NOMO-1 treated with dmso at 0.1 percent for 144 hours (cell line): ENCODE measurements at regions not wholly inside any gene's neighbourhood (a gene's known extent, or its start where the extent isn't known, plus 50 kb on each side); places are given as distances from the start of the nearest gene placed in this dataset.

Experiments
- DNase-seq: peaks from one replicate; lab custom pipeline; 2025; ENCODE audit not compliant: unreplicated experiment; lab: John Stamatoyannopoulos, UW

DNA sequence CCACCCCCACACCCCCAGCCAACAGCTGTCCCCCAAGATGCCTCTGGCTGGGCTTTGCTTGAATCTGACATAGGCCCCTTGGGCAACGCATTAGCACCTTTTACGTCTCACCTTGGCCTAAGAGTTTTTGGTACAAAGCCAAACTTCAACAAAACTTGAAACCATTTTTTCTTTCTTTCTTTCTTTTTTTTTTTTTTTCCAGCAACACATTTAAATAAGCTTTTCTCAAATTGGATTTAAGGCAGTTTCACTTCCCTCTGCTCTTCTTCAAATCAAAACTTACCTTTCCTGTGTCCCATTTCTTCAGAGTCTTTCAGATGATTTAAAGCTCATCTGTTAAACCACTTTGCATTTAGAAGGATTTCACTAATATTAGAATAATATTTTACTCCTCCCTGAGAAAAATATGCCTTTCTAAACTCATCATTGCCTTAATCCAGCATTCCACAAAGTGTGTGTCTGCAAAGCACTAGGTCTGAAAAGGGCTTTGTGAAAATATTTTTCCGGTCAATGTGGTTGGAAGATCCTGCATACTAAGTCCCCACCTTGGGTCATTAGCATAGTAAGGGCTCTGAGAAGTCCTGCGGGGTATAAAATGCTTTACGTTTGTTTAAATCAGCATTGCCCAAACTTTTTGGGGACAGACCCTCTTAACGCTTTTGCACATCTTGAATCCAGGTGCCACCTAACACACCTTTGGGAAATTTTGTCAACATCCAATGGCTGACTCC lies 217.0 kb downstream of the TLE3 start:
- peak; percentile 7 for DNase-seq

DNA sequence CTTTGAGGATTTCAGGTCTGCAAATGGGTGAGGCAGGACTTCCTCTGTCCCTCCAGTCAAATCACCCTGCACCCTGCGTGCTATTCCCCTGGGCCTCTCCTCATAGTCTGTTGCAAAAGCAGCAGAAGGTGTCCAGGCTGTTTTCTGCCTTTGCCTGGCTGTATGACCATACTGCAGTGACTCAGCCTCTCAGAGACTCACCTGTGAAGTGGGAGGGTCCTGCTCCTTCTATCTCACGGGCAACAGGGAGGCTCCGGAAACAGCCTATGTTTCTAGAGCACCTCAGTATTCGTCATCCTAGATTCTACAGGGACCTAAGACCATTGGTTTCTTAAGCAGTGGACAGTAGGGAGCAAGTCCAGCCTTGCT lies 216.4 kb downstream of the TLE3 start:
- no peak for DNase-seq

DNA sequence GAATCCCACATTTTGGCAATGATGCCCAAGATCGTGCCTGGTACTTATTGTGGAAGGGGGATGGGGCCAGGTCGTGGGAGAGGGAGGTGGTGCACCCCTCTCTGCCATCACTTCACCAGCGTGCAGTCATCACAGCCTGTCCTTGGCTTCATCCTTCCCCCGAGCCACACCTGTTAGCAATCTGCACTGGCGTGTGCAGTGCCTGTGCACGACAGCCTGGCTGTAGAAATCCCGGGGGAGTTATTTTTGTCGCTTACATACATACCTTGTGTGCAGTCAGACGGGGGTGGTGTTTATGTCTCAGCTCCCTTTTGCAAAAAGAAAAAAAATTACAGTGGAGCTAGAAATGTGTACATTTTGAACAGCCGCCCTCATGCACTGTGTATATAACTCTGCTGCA lies 216.0 kb downstream of the TLE3 start:
- DNase-seq = no peak

DNA sequence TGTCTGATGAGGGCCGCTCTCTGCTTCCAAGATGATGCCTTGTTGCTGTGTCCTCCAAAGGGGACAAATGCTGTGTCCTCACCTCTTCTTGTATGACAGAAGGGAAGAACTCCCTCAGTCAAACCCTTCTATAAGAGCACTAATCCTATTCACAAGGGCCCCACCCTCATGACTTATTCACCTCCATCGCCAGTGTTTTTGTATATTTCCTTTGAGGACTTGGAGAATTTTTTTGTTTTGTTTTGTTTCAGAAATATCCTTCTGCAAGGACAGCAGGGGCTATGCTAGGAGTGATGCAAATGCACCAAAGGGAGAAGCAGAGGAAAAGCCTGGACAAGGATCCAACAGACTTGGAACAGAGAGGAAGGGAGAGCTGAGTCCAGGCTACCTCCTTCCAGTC lies 214.4 kb downstream of the TLE3 start:
- no peak for DNase-seq

DNA sequence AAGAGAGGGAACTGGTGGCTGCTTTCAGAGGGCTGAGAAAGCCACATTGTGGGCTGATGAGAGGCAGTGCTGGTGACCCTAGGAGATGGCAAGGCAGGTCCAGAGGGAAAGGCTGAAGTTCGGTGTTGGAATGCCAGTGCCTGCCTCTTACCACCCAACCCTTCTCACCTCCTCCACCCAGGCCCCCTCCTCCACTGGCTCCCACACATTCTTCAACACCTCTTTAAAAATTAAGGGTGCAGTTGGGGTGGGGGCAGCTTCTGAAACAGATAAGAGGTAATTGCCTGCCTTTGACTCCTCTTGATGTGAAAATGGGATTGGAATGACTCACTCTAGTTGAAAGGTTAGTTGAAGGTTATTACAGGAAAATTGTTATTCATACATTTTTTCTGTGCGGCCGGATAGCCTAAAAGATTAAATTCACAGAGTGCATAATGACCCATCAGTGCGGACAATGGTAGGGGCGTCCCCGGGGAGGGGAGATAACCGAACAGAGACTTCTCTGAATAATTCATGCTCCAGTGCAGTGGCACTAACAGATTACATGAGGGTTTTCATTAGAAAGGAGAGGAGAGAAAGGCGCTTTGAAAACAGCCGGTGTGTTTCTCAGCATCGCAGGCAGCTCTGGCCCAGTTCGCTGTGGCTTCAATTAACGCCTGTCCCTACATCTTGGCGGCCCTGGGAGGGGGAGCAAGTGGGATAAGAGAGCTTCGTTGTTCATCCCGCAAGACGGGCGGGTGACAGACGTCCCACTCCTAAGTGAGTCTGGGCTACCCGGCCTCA lies 212.4 kb downstream of the TLE3 start:
- no peak for DNase-seq

DNA sequence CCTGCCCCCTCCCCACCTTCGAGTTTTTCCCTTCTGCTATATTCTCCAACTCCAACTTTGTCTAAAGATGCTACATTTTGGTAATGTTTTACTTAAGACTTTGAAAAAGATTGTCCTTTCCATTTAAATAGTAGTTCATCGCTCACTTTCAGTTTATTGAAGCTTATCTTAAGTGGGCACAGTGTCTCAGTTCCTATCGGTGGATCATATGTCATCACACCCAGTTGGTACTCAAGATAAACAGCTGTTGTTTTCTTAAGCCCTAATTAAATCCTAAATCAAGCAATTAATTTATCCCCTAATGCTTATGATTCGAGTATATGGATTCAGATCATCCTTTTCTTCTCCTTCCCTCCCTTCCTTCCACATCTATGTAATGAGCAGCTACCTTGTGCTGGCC lies 210.7 kb downstream of the TLE3 start:
- DNase-seq = no peak

GRCh38 chr15:69887553-69887952 lies 210.2 kb downstream of the TLE3 start:
- no peak for DNase-seq

- DNase-seq = no peak
Measured at GRCh38 chr15:69888406-69888805, 209.3 kb downstream of the TLE3 start.

DNA sequence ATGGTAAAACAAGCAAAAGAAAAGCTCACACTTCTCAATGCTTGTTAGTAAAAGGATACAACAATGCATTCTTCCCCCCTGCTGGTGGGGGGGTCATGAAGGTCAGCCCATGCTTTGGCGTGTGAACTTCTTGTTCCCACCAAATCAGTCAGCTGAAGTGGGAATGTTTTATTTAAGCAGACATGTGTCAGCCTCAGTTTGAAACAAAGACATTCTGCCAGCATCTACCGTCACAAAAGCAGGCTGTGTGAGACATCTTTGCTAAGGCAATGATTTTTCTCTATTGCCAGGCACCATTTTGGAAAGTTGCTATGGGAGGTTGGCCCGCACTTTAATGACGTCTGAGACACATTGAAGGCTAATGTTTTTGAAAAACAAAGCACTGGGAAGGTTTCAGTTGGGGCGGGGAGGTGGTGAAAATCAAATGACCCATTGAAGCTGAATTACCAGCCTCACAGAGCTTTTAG lies 206.6 kb downstream of the TLE3 start:
- DNase-seq = no peak

DNA sequence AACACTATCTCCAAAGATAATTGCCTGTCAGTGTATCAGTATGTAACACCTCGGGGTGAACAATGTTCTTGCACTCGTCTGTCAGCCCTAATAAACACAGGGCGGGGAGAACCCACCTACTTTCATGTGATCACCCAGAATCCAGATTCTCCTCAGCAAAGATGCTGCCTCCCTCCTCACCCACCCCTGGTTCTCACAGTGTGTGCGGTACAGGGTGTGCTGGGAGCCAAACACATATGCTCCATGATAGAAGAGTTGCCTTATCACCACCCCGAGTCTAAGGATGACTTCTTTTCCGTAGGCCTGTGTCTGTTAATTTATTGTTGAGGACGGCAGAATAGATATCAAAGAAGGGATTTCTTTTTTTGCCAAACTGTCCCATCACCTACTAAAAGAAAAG lies 206.1 kb downstream of the TLE3 start:
- DNase-seq = no peak

GRCh38 chr15:69892351-69892750 lies 205.4 kb downstream of the TLE3 start:
- no peak for DNase-seq

DNA sequence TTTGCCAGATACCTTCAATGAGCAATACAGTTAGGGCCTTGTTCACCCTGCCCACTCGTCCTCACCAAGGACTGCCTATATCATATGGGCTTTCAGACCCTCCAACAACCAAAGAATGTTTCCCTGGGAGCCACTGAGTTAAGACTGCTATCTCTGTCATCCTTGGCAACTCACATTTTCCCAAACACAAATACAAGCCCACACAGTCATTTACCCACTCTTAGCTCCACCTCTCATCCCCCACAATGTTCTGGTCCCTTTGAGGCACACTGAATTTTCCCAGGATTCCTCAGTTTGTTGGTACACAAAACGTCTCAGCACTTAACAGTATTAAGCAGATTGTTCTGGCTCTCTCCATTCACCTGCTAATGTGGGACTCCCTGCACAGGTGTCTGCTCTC lies 204.6 kb downstream of the TLE3 start:
- no peak for DNase-seq

- no peak for DNase-seq
Measured at GRCh38 chr15:69893863-69894262, 203.9 kb downstream of the TLE3 start.

DNA sequence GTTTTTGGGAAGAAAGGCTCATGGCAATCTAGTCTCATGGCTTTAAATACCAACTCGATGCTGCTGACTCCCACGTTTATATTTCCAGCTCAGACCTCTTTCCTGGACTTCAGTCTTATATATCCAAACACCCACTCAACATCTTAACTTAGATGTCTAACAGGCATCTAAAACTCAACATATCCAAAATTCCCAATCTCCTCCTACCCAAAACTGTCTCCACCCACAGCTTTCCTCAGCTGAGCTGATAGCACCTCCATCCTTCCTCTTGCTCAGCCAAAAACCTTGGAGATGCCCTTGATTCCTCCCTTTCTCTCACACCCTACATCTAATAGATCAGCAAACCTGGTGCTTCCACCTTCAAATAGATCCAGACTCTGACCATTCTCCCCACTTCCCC lies 202.5 kb downstream of the TLE3 start:
- no peak for DNase-seq

DNA sequence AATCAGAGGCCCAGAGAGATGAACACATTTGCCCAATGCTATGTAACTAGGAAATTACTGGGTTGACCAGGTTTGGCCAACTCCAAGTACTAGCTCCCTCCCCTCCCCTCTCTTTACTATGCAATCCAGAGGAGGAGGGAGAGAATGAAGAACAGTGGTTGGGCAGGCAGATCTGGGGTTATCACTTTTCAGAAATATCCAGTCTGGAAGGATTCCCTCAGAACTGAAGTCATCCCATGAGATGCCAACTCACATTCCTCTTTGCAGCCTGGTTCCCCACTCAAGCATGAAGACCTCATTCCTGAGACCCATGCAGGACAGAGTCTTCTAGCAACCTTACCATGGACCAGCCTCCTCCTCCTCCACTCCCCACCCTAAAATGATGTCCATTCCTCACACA lies 201.1 kb downstream of the TLE3 start:
- DNase-seq = no peak

- DNase-seq = no peak
Measured at GRCh38 chr15:69897061-69897460, 200.7 kb downstream of the TLE3 start.

DNA sequence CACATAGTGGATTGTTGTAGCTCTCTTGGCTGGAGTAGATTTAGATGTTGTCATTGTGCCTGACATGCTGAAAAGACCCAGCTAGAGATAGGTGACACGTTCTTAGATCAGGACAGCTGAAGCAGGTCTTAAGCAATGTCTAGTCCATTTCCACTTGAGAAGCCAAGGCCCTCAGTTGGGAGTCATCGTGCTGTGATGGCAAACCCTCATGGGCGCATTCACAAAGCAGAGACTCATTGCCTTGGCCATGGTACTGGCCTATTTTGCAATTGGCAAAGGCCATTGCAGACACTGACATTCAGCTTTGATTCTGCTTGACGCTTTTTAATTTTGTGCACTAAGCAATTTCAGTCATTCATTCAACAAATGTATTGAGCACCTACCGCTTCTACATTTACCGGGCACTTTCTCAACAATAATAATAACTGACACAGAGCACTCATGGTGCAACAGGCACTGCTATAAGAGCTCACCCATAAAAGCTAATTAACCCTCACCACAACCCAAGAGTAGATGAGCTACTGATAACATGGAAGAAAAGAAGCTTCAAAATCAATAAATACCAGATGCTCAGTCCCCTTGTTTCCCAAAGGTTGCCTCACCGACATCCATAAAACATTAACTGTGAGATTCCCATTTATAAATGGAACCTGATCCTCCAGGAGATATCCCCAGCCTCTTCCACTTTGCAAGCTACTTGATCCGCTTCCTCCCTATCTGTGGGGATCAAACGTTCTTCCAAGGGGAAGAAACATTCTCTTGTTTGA lies 200.1 kb downstream of the TLE3 start:
- no peak for DNase-seq

DNA sequence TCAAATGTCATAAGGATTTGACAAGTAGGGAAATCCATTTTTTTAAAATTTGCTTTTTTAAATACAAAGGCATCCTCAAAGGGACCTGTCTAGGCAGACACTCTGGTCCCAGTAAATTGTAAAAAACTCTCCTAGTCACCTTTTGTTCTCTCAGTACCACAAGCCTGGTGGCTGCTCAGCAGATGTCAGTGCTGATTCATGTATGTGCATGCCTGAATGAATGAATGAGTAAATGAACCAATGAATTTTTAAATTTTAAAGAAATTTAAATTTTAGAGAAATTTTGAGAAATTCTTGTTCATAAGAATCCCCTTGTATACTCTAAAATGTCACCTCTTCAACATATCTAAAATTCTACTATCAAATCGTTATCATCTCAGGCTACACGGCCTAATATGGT lies 199.5 kb downstream of the TLE3 start:
- no peak for DNase-seq

- DNase-seq = no peak
Measured at GRCh38 chr15:69902414-69903062, 195.2 kb downstream of the TLE3 start.

DNA sequence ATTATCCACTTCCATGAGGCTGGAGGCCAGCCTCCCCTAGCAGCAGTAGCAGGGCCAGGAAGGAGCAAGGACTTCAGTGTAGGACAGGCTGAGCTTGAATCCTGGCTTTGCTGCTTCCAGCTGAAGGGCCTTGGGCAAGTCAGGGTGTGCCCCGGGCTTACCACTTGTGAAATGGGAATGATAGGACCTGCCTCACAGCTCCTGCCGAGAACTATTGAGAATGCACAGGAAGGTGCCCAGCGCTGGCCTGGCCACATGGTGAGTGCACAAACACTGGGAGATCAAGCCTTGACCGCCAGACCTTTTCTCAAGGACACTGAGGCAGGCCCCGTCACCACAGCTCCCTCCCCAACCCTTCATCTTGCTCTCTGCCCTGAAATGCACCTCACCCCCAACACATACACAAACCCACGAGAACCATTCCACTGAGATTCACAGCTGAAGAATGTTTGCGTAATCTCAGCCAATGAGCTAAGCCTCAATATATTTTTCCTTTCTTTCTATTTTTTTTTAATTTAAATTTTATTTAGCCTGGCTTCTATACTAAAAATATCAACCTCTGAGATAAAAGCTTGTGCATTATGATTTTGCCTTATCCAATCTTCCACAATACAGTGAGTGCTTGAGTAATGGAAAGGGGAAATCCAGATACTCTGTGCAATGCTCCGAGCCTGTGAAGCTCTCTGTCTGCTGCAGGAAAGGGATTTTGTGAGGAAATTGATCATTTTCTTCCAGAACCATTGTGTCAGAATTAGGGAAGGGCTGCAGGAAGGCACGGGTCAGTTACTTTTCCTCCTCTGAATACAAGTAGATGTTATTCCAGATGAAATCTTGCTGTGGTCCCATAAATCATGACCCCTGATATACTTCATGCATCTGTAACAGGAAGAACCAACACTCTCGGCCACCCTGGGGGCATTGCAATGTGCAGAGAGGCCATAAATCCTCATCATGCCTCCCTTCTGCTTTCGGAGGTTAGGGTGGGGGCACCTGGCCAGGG lies 193.9 kb downstream of the TLE3 start:
- no peak for DNase-seq
